ENCODE measurements at regions not wholly inside any gene's neighbourhood (a gene's known extent, or its start where the extent isn't known, plus 50 kb on each side); places are given as distances from the start of the nearest gene placed in this dataset.

DNA sequence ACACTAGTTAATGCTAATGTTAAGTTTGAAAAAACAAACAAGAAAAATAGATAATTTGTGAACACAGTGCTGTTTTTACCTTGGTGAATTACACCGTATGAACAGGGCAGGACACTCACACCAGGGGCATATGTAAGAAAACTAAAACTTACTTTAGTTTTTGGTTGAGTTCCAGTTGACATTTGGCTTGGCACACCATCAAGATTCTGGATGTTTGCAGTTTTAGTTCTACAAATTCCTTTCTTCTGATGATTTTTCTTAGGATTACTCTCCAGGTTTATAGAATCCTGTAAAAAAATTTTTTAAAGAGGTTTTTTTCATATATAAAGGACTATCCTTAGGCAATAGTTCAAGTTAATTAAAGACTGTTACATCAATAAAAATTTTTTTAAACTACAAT lies 238.5 kb upstream of the STARD13 start:
- ChIA-PET RAD21 (ENCODE audit: unreplicated experiment) (no interaction called here), POLR2A (no interaction called here), SMC1A (ENCODE audit: uncharacterized antibody, unreplicated experiment) (no interaction called here), CTCF (no interaction called here)
- no peak for DNase-seq (ENCODE audit: low read depth, low spot score)
- no peaks in the 10 kb centered on the region for H3K27me3 ChIP-seq (replicated peaks in 1 of 2; ENCODE audit: control insufficient read depth in 2 of 2, insufficient read depth in 2 of 2, low read length in 1 of 2)
- BruUV-seq (replicated peaks): no TSS peak
- no peak overlapping the region for H3K4me2 ChIP-seq (ENCODE audit: control insufficient read depth, insufficient read depth)
- in situ Hi-C loops (cut with MboI) (no loop called here), intact Hi-C loops (cut with micrococcal nuclease; ENCODE audit: unreplicated experiment) (no loop called here)
- no peak for ATAC-seq
- no peaks in the 10 kb centered on the region for H3K4me1 ChIP-seq (ENCODE audit: control insufficient read depth, insufficient read depth, low read length)
- FAIRE-seq: no peak
- H3K4me3 ChIP-seq: no peak overlapping the region
- no peaks in the 10 kb centered on the region for H3K36me3 ChIP-seq (ENCODE audit: control insufficient read depth in 2 of 2, insufficient read depth in 2 of 2, low read length in 1 of 2)
- H4K20me1 ChIP-seq (ENCODE audit: control insufficient read depth, insufficient read depth): no peaks in the 10 kb centered on the region
- no peak overlapping the region for H2AFZ ChIP-seq (ENCODE audit: control insufficient read depth, low read depth, low read length)
- no peaks in the 10 kb centered on the region for H3K79me2 ChIP-seq (ENCODE audit: control insufficient read depth, insufficient read depth, low read length)
- H3K9me3 ChIP-seq (replicated peaks; ENCODE audit: control insufficient read depth, insufficient read depth, low read length): no peaks in the 10 kb centered on the region
- no peak overlapping the region for H3K27ac ChIP-seq (ENCODE audit: control insufficient read depth, insufficient read depth)
- no peak overlapping the region for H3K9ac ChIP-seq (ENCODE audit: control insufficient read depth, insufficient read depth, low read length)
- TF ChIP-seq RFX5 (IDR thresholded peaks at IDR 0.05; ENCODE audit: low read depth, low read length) (no peak), HDGF (IDR thresholded peaks at IDR 0.05) (no peak)
- TF ChIP-seq, protein P1, sequence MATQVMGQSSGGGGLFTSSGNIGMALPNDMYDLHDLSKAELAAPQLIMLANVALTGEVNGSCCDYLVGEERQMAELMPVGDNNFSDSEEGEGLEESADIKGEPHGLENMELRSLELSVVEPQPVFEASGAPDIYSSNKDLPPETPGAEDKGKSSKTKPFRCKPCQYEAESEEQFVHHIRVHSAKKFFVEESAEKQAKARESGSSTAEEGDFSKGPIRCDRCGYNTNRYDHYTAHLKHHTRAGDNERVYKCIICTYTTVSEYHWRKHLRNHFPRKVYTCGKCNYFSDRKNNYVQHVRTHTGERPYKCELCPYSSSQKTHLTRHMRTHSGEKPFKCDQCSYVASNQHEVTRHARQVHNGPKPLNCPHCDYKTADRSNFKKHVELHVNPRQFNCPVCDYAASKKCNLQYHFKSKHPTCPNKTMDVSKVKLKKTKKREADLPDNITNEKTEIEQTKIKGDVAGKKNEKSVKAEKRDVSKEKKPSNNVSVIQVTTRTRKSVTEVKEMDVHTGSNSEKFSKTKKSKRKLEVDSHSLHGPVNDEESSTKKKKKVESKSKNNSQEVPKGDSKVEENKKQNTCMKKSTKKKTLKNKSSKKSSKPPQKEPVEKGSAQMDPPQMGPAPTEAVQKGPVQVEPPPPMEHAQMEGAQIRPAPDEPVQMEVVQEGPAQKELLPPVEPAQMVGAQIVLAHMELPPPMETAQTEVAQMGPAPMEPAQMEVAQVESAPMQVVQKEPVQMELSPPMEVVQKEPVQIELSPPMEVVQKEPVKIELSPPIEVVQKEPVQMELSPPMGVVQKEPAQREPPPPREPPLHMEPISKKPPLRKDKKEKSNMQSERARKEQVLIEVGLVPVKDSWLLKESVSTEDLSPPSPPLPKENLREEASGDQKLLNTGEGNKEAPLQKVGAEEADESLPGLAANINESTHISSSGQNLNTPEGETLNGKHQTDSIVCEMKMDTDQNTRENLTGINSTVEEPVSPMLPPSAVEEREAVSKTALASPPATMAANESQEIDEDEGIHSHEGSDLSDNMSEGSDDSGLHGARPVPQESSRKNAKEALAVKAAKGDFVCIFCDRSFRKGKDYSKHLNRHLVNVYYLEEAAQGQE (IDR thresholded peaks at IDR 0.05; ENCODE audit: low read depth, low read length): no peak
- WGBS (ENCODE audit: insufficient coverage, insufficient replicate concordance, low lambda C conversion rate, missing lambda C conversion rate): 100% methylated on average over 1 of the region's 1 CpG

DNA sequence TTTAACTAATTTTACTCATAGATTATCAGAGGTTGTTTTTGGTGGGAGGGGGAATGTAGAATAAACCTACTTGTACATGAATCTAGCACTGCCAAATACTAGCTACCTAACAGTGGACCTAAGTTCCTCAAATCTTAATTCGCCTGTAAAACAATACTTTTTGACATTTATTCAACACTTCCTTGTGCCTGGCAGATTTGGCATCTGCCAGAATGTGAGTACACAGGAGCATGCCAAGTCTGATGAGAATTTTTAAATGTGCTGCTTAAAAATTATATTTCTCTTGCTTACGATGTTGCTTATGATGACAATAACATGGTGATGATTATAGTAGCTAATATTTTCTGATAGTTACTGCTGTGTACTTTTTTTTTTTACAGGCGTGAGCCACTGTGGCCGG lies 240.2 kb upstream of the STARD13 start:
- Histone ChIP-seq H3K4me1 (ENCODE audit: control insufficient read depth, insufficient read depth, low read length) (no peaks in the 10 kb centered on the region), H3K36me3 (ENCODE audit: control insufficient read depth in 2 of 2, insufficient read depth in 2 of 2, low read length in 1 of 2) (no peaks in the 10 kb centered on the region), H3K9ac (ENCODE audit: control insufficient read depth, insufficient read depth, low read length) (no peak overlapping the region), H3K4me2 (ENCODE audit: control insufficient read depth, insufficient read depth) (no peak overlapping the region), H2AFZ (ENCODE audit: control insufficient read depth, low read depth, low read length) (no peak overlapping the region), H3K27ac (ENCODE audit: control insufficient read depth, insufficient read depth) (no peak overlapping the region), H3K9me3 (replicated peaks; ENCODE audit: control insufficient read depth, insufficient read depth, low read length) (no peaks in the 10 kb centered on the region), H3K27me3 (replicated peaks in 1 of 2; ENCODE audit: control insufficient read depth in 2 of 2, insufficient read depth in 2 of 2, low read length in 1 of 2) (no peaks in the 10 kb centered on the region), H4K20me1 (ENCODE audit: control insufficient read depth, insufficient read depth) (no peaks in the 10 kb centered on the region), H3K79me2 (ENCODE audit: control insufficient read depth, insufficient read depth, low read length) (no peaks in the 10 kb centered on the region), H3K4me3 (no peak overlapping the region)
- in situ Hi-C loops (cut with MboI): loop anchor here (25.0 kb wide), 1 partner anchor 1088 kb away; the partner anchor contains the start of gene N4BP2L1
- intact Hi-C loops (cut with micrococcal nuclease; ENCODE audit: unreplicated experiment): no loop called here
- BruUV-seq (replicated peaks): no TSS peak
- ATAC-seq (no peak), FAIRE-seq (no peak), DNase-seq (ENCODE audit: low read depth, low spot score) (no peak)
- ChIA-PET CTCF (interaction anchor here (1.2 to 1.8 kb wide), 2 partner anchors 11 kb away, joined by 3 to 8 read pairs; no protein-coding TSS in a partner anchor), POLR2A (no interaction called here), RAD21 (ENCODE audit: unreplicated experiment) (no interaction called here), SMC1A (ENCODE audit: uncharacterized antibody, unreplicated experiment) (interaction anchor here (0.9 to 1.5 kb wide), 3 partner anchors 10 to 298 kb away, joined by 3 to 5 read pairs (median 4); no protein-coding TSS in a partner anchor)
- TF ChIP-seq ZNF207 (IDR thresholded peaks at IDR 0.05; ENCODE audit: borderline replicate concordance): no peak
- no peak for TF ChIP-seq SMARCA5 (IDR thresholded peaks at IDR 0.05)
- TF ChIP-seq RCOR1 (conservative IDR thresholded peaks at IDR 0.05; ENCODE audit: low read depth, low read length): no peak
- TF ChIP-seq MTA3 (IDR thresholded peaks at IDR 0.05; ENCODE audit: borderline replicate concordance, low read length): no peak
- TF ChIP-seq NFYB (IDR thresholded peaks at IDR 0.05; ENCODE audit: insufficient read depth, low read depth, low read length): no peak
- no peak for TF ChIP-seq TCF7 (IDR thresholded peaks at IDR 0.05; ENCODE audit: borderline replicate concordance)
- TF ChIP-seq RB1 (IDR thresholded peaks at IDR 0.05; ENCODE audit: borderline replicate concordance): no peak
- TF ChIP-seq, protein P2, sequence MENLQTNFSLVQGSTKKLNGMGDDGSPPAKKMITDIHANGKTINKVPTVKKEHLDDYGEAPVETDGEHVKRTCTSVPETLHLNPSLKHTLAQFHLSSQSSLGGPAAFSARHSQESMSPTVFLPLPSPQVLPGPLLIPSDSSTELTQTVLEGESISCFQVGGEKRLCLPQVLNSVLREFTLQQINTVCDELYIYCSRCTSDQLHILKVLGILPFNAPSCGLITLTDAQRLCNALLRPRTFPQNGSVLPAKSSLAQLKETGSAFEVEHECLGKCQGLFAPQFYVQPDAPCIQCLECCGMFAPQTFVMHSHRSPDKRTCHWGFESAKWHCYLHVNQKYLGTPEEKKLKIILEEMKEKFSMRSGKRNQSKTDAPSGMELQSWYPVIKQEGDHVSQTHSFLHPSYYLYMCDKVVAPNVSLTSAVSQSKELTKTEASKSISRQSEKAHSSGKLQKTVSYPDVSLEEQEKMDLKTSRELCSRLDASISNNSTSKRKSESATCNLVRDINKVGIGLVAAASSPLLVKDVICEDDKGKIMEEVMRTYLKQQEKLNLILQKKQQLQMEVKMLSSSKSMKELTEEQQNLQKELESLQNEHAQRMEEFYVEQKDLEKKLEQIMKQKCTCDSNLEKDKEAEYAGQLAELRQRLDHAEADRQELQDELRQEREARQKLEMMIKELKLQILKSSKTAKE (IDR thresholded peaks at IDR 0.05; ENCODE audit: low read depth, poor library complexity, severe bottlenecking): no peak
- no peak for TF ChIP-seq MEF2B (IDR thresholded peaks at IDR 0.05; ENCODE audit: partially characterized antibody, poor library complexity, severe bottlenecking)
- TF ChIP-seq CEBPB (IDR thresholded peaks at IDR 0.05; ENCODE audit: borderline replicate concordance in 1 of 2, low read depth in 2 of 2, low read length in 2 of 2): no peak
- WGBS (ENCODE audit: insufficient coverage, insufficient replicate concordance, low lambda C conversion rate, missing lambda C conversion rate): 89% methylated on average over 4 of the region's 4 CpGs

Data from GM12878 (cell line).